Uterus (tissue), 3 donors: ENCODE measurements at regions not wholly inside any gene's neighbourhood (a gene's known extent, or its start where the extent isn't known, plus 50 kb on each side); places are given as distances from the start of the nearest gene placed in this dataset.
"Not testable (repeated sequence)": the region's sequence is repeated elsewhere in the genome, so short reads cannot be mapped to it uniquely, and the experiment has no call there.

ENCODE experiments used
- DNase-seq, 2 donors: peaks; one replicate each; pipeline ENCODE4 v3.0.0-alpha.2; 2019 to 2020
- H3K27ac ChIP-seq, 2 donors: fragments of 200-600 bp; sonication (generic); 1 replicate in 1 of 2; 2 replicates in 1 of 2; pipeline ENCODE4 v1.5.1; 2016 to 2018
- H3K27me3 ChIP-seq, 2 donors: fragments of 200-600 bp; sonication (generic); one replicate each; pipeline ENCODE4 v1.5.1; 2018 to 2019; ENCODE audit warnings: control low read depth in 1 of 2
- H3K36me3 ChIP-seq, 2 donors: fragments of 200-600 bp; sonication (generic); one replicate each; pipeline ENCODE4 v1.5.1; 2019; ENCODE audit warnings: control low read depth in 1 of 2
- H3K4me1 ChIP-seq, 2 donors: fragments of 200-600 bp; sonication (generic); one replicate each; pipeline ENCODE4 v1.5.1; 2018 to 2019; ENCODE audit warnings: control low read depth in 1 of 2
- H3K4me3 ChIP-seq, 2 donors: fragments of 200-600 bp; sonication (generic); 1 replicate in 1 of 2; 2 replicates in 1 of 2; pipeline ENCODE4 v1.5.1; 2018 to 2019; ENCODE audit warnings: mild to moderate bottlenecking in 1 of 2
- H3K9me3 ChIP-seq, 2 donors: fragments of 200-600 bp; sonication (generic); one replicate each; pipeline ENCODE4 v1.5.1; 2019; ENCODE audit warnings: control low read depth in 1 of 2
- CTCF ChIP-seq, 4 experiments: fragments of 200-600 bp in 2 of 4; fragments of 450-650 bp in 2 of 4; sonication (generic) in 2 of 4; IDR thresholded peaks; one replicate each; pipeline ENCODE4 v1.5.1; 2016 to 2019; ENCODE audit warnings: antibody characterized with exemption in 4 of 4, mild to moderate bottlenecking in 2 of 4, moderate library complexity in 1 of 4
- POLR2A ChIP-seq, 2 donors: fragments of 450-650 bp; IDR thresholded peaks; one replicate each; pipeline ENCODE4 v1.6.1; 2016; ENCODE audit warnings: antibody characterized with exemption in 2 of 2, mild to moderate bottlenecking in 1 of 2, moderate library complexity in 1 of 2
- intact Hi-C: fragments of 100-400 bp; cut with DNase I; formaldehyde crosslinking; loops from one replicate; pipeline ENCODE4 v1.15.1; 2023; ENCODE audit warnings: low total_unique reads
- donor health status: DM: yes; HTN: yes; CAD: no.

DNA sequence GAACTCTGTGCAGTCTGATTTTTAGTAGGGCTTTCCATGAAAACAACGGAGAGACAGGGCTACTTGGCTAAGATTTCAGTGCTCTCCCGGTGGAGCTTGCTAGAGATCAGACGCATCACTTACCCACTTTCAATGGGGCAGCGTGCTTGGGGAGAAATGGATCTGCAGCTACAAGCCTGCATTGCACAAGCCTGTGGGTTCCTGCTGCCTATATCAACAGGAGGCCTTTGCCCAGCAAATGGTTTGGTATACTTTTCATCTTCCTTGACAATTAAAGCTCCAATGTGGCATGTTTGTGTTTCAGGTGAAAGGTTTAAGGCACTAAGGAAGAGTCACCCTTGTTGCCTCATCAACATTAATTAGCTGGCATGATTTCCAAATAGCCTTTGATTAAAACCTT is 136.0 kb upstream of the FOXQ1 start:
- Histone ChIP-seq H3K27me3 (no peaks in the 10 kb centered on the region), H3K36me3 (no peaks in the 10 kb centered on the region), H3K27ac (no peak overlapping the region), H3K9me3 (no peaks in the 10 kb centered on the region), H3K4me1 (no peaks in the 10 kb centered on the region), H3K4me3 (no peak overlapping the region)
- DNase-seq: no peak
- intact Hi-C loops: no loop called here
- TF ChIP-seq CTCF (IDR thresholded peaks at IDR 0.05) (no peak), POLR2A (IDR thresholded peaks at IDR 0.05) (no peak)

- H3K4me1 ChIP-seq: no peaks in the 10 kb centered on the region
- H3K27me3 ChIP-seq: no peaks in the 10 kb centered on the region
- no peak for TF ChIP-seq POLR2A (IDR thresholded peaks at IDR 0.05)
- no peak for TF ChIP-seq CTCF (IDR thresholded peaks at IDR 0.05)
- intact Hi-C loops: no loop called here
- H3K4me3 ChIP-seq: no peak overlapping the region
- H3K27ac ChIP-seq: no peak overlapping the region
- no peaks in the 10 kb centered on the region for H3K9me3 ChIP-seq
- no peak for DNase-seq
- H3K36me3 ChIP-seq: no peaks in the 10 kb centered on the region
These were observed 141.1 kb upstream of the FOXQ1 start for GRCh38 chr6:1170794-1171193.

DNA sequence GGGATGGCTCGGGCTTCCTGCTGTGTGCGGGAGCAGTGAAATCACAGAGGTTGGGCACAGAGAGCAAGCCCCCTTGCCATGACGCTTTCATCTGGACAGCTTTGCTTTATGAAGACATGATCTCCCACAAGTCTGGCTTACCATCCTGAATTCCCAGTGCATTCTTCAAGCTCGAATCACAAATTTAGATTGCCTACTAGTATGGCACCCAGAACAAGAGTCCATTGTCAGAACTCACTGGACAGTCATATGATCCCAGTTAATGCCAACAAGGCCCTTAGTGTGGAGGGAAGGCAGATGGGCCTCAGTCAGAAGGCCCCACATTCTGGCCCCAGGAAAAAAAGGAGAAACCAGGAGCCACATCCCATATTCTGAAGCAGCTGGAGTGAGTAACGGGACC is 147.3 kb upstream of the FOXQ1 start:
- intact Hi-C loops: no loop called here
- no peaks in the 10 kb centered on the region for H3K4me1 ChIP-seq
- no peaks in the 10 kb centered on the region for H3K36me3 ChIP-seq
- H3K27ac ChIP-seq: no peak overlapping the region
- TF ChIP-seq POLR2A (IDR thresholded peaks at IDR 0.05) (no peak), CTCF (IDR thresholded peaks at IDR 0.05) (no peak)
- H3K27me3 ChIP-seq: no peaks in the 10 kb centered on the region
- no peak for DNase-seq
- H3K4me3 ChIP-seq: no peak overlapping the region
- H3K9me3 ChIP-seq: no peaks in the 10 kb centered on the region

DNA sequence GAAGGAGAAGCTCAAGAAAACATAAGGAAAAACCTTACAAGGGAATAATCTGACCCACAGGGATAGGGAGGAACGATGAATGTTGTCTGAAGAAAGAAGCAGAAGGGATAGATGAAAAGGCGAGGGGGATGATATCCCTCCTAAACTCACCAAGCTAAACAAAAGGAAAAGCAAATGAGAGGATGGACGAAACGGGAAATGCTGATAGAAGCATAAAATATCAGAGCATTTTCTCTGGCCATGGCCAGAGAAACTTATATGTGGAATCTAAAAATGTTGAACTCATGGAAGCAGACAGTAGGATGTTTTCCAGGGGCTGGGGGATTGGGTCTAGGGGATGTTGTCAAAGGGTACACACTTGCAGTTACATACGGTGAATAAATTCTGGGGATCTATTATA is 148.4 kb upstream of the FOXQ1 start:
- H3K27me3 ChIP-seq: no peaks in the 10 kb centered on the region
- no peaks in the 10 kb centered on the region for H3K4me1 ChIP-seq
- no peak overlapping the region for H3K27ac ChIP-seq
- TF ChIP-seq CTCF (IDR thresholded peaks at IDR 0.05) (no peak), POLR2A (IDR thresholded peaks at IDR 0.05) (no peak)
- no peak overlapping the region for H3K4me3 ChIP-seq
- intact Hi-C loops: no loop called here
- H3K9me3 ChIP-seq: no peaks in the 10 kb centered on the region
- no peaks in the 10 kb centered on the region for H3K36me3 ChIP-seq
- no peak for DNase-seq

GRCh38 chr6:1162367-1163275 is 149.3 kb upstream of the FOXQ1 start:
- intact Hi-C loops: no loop called here
- no peak for DNase-seq

GRCh38 chr6:1156411-1156810 is 155.5 kb upstream of the FOXQ1 start:
- H3K27ac ChIP-seq, H3K4me1 ChIP-seq, H3K36me3 ChIP-seq, intact Hi-C loops, H3K4me3 ChIP-seq, H3K9me3 ChIP-seq, H3K27me3 ChIP-seq, DNase-seq: not testable (repeated sequence)

More at GRCh38 chr6:1162367-1163275, 149.3 kb upstream of the FOXQ1 start:
- Histone ChIP-seq H3K27ac (no peak overlapping the region), H3K9me3 (no peaks in the 10 kb centered on the region), H3K36me3 (no peaks in the 10 kb centered on the region), H3K4me1 (no peaks in the 10 kb centered on the region), H3K4me3 (no peak overlapping the region), H3K27me3 (no peaks in the 10 kb centered on the region)
- no peak for TF ChIP-seq POLR2A (IDR thresholded peaks at IDR 0.05)
- TF ChIP-seq CTCF (IDR thresholded peaks at IDR 0.05): no peak
